ENCODE measurements at regions not wholly inside any gene's neighbourhood (a gene's known extent, or its start where the extent isn't known, plus 50 kb on each side); places are given as distances from the start of the nearest gene placed in this dataset.

DNA sequence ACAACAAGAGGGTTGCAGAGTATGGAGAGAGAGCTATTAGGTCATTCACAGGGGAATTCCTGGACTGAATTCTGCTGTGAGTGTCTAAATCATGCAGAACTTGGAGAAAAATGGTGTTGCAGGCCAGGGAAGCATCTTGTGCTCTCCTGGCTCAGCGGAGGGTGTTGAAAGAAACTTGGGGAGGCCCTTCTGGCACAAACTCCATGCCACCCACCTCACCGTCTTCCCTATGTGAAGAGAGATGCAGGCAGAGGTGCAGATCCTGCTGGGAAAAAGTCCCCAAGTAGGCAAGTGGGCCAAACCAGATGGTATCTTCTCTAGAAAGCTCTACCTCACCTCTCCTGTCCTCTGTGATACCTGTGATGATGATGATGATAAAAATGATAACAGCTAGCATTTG, 604.3 kb upstream of the API5 start:
- intact Hi-C loops (cut with micrococcal nuclease) = no loop called here
- ChIA-PET POLR2A (no interaction called here), CTCF (no interaction called here)
- Mint-ChIP-seq H3K9me3 (peaks cover 4% of the 10 kb centered on the region), H3K4me1 (ENCODE audit: low read depth) (no peaks in the 10 kb centered on the region), H3K27ac (no peak overlapping the region), H3K36me3 (no peaks in the 10 kb centered on the region), H3K4me3 (no peak overlapping the region), H3K27me3 (no peaks in the 10 kb centered on the region)
- DNase-seq = no peak

DNA sequence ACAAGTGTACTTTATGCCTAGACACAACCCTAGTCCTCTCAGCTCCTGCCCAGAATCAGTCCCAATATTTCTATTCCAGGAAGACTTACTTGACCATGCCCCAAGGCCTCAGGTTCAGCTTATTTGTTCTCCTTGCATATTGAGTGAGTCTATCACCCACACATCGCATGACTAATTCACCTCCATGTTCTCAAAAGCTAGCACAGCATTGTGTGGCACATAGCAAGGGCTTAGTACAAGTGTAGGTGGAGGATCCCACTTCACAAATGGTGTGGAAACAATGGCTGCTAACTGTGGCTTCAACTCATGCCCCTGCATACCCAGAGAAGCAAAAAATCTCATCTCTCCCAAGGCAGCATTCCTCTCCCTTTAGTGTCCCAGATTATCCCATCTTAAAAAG, 602.6 kb upstream of the API5 start:
- Mint-ChIP-seq H3K4me1 (ENCODE audit: low read depth) (no peaks in the 10 kb centered on the region), H3K9me3 (peaks cover 9% of the 10 kb centered on the region), H3K27me3 (no peaks in the 10 kb centered on the region), H3K27ac (no peak overlapping the region), H3K36me3 (no peaks in the 10 kb centered on the region), H3K4me3 (no peak overlapping the region)
- POLR2A ChIA-PET = no interaction called here
- DNase-seq = no peak
- intact Hi-C loops (cut with micrococcal nuclease) = no loop called here
- CTCF ChIA-PET = no interaction called here

DNA sequence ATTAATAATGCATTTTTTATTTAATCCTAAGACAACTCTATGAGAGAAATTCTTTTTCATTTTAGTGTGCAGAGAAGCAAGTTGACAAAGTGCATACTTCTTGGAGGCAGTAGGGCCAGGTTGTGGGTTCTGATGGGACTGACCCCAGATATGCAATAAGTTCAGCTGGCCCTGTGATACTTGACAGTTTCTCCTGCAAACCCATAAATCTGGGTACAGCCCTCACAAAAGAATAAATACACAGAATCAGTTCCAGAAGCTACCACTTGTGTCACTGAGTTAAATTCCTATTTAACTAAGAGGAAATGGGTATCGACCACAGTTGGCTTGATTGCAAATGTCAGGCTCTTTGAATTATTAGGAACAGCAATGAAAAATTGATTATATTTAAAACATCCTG, 598.5 kb upstream of the API5 start:
- no peaks in the 10 kb centered on the region for H3K4me1 Mint-ChIP-seq (ENCODE audit: low read depth)
- no peaks in the 10 kb centered on the region for H3K27me3 Mint-ChIP-seq
- intact Hi-C loops (cut with micrococcal nuclease) = no loop called here
- no peak for DNase-seq
- H3K9me3 Mint-ChIP-seq = peaks cover 16% of the 10 kb centered on the region
- H3K27ac Mint-ChIP-seq = no peak overlapping the region
- ChIA-PET POLR2A (no interaction called here), CTCF (interaction anchor here (0.6 kb wide), 1 partner anchor 1004 kb away, joined by 3 read pairs; no protein-coding TSS in a partner anchor)
- H3K4me3 Mint-ChIP-seq = no peak overlapping the region
- H3K36me3 Mint-ChIP-seq = no peaks in the 10 kb centered on the region

DNA sequence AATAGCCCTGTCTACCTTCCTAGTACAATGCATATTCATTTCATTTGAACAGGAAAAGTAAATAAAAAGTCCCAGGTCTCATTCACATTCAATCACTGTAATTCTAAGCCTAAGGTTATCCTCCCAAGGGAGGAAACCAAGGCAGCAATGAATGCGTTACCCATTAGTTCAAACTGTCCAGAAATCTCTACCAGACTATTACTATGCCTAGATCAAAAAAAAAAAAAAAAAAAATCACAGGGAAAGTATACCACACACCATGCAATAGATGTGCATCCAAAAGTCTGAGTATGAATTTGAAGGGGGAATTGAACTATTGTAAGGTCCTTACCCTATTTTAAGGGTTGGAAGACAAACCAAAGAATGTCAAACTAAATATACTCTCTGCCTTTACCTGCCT, 598.0 kb upstream of the API5 start:
- H3K4me3 Mint-ChIP-seq = no peak overlapping the region
- intact Hi-C loops (cut with micrococcal nuclease) = no loop called here
- POLR2A ChIA-PET = no interaction called here

DNA sequence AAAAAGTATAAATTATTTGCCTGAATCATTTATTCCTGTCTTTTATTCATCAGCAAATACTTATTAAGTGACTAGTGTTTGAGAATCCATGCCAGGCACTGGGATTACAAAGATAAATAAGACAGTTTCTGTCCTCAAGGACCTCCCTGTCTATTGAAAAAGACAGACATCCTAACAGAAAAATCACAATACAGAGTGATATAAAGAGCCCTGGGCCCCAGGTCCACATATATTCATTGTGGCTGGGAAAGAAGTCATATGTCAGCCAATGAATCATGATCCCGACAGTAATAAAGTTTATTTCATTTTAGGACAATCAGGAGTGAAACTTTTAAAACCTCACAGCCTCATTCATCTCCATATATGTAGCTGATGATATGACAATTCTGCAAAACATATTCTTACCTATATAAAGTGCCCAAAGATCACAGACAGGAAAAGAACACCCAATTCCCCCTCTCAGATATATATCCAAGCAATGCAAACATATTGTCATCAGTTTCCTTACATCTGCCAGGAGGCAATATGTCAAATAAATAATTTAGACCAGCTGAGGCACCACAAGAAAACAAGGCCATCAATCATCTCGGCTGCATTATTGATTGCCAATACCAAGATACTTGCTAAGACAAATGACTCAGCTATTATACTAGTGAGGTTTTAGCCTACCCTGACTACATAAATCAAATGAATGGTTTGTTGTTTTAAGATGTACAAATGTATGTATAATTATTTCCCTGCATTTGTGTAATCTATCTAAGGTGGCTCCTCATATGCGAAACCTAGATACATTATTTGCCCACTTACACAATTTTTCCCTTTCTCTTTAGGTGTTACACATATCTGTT, 590.9 kb upstream of the API5 start:
- no peaks in the 10 kb centered on the region for H3K36me3 Mint-ChIP-seq
- H3K27me3 Mint-ChIP-seq = no peaks in the 10 kb centered on the region
- POLR2A ChIA-PET = no interaction called here
- no peak overlapping the region for H3K4me3 Mint-ChIP-seq
- no peak overlapping the region for H3K27ac Mint-ChIP-seq
- peaks cover 17% of the 10 kb centered on the region for H3K9me3 Mint-ChIP-seq
- intact Hi-C loops (cut with micrococcal nuclease) = no loop called here
- CTCF ChIA-PET = no interaction called here
- H3K4me1 Mint-ChIP-seq (ENCODE audit: low read depth) = no peaks in the 10 kb centered on the region
- no peak for DNase-seq

More for the DNA sequence above, 598.0 kb upstream of the API5 start:
- no peaks in the 10 kb centered on the region for H3K36me3 Mint-ChIP-seq
- no peak for DNase-seq
- H3K4me1 Mint-ChIP-seq (ENCODE audit: low read depth) = no peaks in the 10 kb centered on the region
- H3K27me3 Mint-ChIP-seq = no peaks in the 10 kb centered on the region
- H3K27ac Mint-ChIP-seq = no peak overlapping the region
- peaks cover 18% of the 10 kb centered on the region for H3K9me3 Mint-ChIP-seq
- CTCF ChIA-PET = no interaction called here

DNA sequence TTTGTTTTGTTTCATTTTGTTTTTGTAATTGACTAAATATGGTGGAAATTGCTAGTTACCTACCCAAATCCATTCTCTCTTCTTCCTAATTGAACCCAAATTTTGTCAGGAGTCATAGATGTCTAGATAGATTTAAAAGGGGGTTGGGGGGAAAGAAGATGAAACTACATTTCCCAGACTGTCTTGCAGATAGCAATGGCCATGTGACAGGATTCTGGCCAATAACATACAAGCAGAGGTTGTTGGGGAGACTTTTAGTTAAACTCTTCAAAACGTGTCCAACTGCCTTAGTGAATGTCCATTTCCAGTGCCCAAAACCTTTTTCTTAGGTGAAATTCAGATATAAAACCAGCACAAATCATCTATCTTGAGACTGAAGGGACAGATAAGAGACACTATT, 583.9 kb upstream of the API5 start:
- Mint-ChIP-seq H3K4me3 (no peak overlapping the region), H3K9me3 (peaks cover 8% of the 10 kb centered on the region), H3K27me3 (no peaks in the 10 kb centered on the region), H3K36me3 (no peaks in the 10 kb centered on the region), H3K27ac (no peak overlapping the region), H3K4me1 (ENCODE audit: low read depth) (no peaks in the 10 kb centered on the region)
- CTCF ChIA-PET = no interaction called here
- DNase-seq = no peak
- POLR2A ChIA-PET = no interaction called here
- intact Hi-C loops (cut with micrococcal nuclease) = no loop called here

DNA sequence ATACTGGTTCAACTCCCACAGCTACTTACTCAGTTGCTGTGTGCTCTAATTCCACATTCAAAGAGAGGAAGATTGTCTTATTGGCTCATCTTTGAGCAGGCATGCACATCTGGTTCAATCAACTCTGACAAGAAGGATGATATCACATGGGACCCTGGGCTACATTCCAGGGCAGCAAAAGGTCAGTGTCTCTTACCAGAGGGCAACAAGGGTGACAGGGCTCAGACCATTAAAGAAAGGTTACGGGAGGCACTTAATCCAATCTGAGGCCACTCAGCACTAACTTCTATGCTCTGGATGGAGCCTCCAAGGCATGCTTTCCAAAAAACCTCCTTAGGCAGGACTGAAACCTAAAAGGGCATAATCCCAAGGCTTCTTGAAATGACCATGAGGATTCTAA, 549.4 kb upstream of the API5 start:
- Mint-ChIP-seq H3K9me3 (peaks cover 2% of the 10 kb centered on the region), H3K4me1 (ENCODE audit: low read depth) (no peaks in the 10 kb centered on the region), H3K36me3 (no peaks in the 10 kb centered on the region), H3K27ac (no peak overlapping the region), H3K4me3 (no peak overlapping the region), H3K27me3 (no peaks in the 10 kb centered on the region)
- no peak for DNase-seq
- ChIA-PET POLR2A (no interaction called here), CTCF (no interaction called here)
- intact Hi-C loops (cut with micrococcal nuclease) = no loop called here

DNA sequence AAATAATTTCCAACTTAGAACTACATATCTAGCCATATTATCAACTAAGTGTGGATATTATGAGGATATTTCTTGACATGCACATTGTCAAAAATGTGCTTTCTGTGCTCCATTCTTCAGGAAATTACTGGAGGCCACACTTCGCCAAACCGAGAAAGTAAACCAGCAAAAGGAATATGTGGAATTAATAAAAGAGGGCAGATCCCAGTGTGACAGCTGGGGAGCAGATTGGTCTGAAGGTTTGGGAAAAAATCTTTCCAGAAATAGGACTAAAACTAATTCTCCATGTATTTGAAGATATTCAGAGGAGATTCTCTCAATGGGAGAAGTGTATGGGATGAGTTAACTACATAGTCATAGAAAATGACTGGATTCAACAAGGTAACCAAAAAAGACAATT, 546.9 kb upstream of the API5 start:
- H3K27me3 Mint-ChIP-seq = no peaks in the 10 kb centered on the region
- H3K4me3 Mint-ChIP-seq = no peak overlapping the region
- peaks cover 2% of the 10 kb centered on the region for H3K9me3 Mint-ChIP-seq
- H3K4me1 Mint-ChIP-seq (ENCODE audit: low read depth) = no peaks in the 10 kb centered on the region
- no peaks in the 10 kb centered on the region for H3K36me3 Mint-ChIP-seq
- no peak overlapping the region for H3K27ac Mint-ChIP-seq
- intact Hi-C loops (cut with micrococcal nuclease) = no loop called here
- no peak for DNase-seq
- POLR2A ChIA-PET = no interaction called here
- CTCF ChIA-PET = no interaction called here

DNA sequence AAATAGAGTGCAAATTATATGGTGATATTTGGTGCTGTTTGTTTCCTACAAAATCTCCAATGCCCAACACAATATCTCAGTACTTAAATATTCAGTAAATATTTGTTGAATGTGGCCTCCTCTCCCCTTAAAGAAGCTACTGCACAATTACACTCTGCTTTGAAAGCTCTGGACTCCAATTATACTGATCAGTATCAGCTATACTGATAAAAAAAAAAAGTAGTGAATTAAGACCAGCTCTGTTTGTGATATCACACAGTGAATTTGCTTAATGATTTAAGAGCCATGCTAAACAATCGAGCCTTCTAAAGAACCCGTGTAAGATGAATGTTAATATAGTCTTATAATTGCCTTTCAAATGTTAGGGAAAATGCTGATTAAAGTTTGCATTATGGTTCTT, 543.2 kb upstream of the API5 start:
- Mint-ChIP-seq H3K9me3 (peaks cover 2% of the 10 kb centered on the region), H3K27ac (no peak overlapping the region), H3K36me3 (no peaks in the 10 kb centered on the region), H3K4me1 (ENCODE audit: low read depth) (no peaks in the 10 kb centered on the region), H3K4me3 (no peak overlapping the region), H3K27me3 (no peaks in the 10 kb centered on the region)
- CTCF ChIA-PET = no interaction called here
- intact Hi-C loops (cut with micrococcal nuclease) = no loop called here
- DNase-seq = no peak
- POLR2A ChIA-PET = no interaction called here

DNA sequence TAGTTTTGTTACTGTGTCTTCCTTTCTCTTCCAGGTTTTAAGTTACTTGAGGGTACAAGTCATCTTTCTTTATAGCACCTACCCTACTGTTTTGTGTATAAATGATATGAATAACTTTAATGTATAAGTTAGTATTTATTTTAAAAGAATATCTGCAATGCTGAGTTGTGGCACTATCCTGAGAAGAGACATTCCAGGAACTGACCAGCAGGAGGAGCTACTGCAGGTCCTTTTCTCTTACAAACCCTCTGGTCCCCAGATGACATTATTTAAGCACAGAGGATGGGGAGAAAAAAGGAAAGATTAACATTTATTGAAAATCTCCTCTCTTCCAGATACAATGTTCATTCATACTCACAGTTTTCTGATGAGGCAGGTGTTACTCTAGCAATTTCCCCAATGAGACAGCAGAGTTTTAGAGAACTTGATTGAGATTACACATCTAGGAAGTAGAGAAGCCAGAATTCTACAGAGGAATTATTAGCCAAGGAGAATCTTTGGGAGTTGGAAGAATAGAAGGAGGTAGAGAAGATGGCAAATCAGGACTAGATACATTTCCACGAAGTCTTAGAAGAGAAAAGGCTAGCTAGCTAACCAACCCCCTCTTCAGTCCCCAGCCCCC, 541.2 kb upstream of the API5 start:
- H3K27ac Mint-ChIP-seq = no peak overlapping the region

DNA sequence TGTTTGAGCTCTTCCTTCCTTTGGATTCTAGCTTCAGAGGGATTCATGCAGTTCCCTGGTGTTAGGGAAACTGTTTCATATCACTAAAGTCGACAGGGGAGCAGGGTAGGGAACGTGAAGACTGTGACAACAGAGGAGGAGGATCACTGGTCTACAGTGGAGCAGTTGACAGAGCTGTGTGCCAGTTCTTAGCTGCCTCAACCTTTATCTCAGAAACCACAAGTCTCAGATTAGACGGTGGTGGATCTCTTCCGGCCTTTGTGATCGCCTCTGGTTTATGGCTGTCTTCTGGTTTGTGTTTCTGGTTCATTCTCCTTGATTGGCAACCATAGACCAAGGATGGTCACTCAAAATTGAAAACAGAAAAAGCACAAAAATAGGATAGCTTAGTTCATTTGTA, 538.9 kb upstream of the API5 start:
- H3K27me3 Mint-ChIP-seq = no peaks in the 10 kb centered on the region
- no peaks in the 10 kb centered on the region for H3K9me3 Mint-ChIP-seq
- H3K27ac Mint-ChIP-seq = no peak overlapping the region
- H3K4me3 Mint-ChIP-seq = no peak overlapping the region
- no peak for DNase-seq
- no peaks in the 10 kb centered on the region for H3K4me1 Mint-ChIP-seq (ENCODE audit: low read depth)
- POLR2A ChIA-PET = no interaction called here
- intact Hi-C loops (cut with micrococcal nuclease) = loop anchor here (2.0 kb wide), 1 partner anchor 510 kb away; no protein-coding TSS in a partner anchor
- CTCF ChIA-PET = no interaction called here
- no peaks in the 10 kb centered on the region for H3K36me3 Mint-ChIP-seq

More for the DNA sequence above, 541.2 kb upstream of the API5 start:
- Mint-ChIP-seq H3K9me3 (no peaks in the 10 kb centered on the region), H3K36me3 (no peaks in the 10 kb centered on the region), H3K4me1 (ENCODE audit: low read depth) (no peaks in the 10 kb centered on the region), H3K27me3 (no peaks in the 10 kb centered on the region), H3K4me3 (no peak overlapping the region)
- ChIA-PET POLR2A (no interaction called here), CTCF (interaction anchor here (0.7 kb wide), 1 partner anchor 513 kb away, joined by 4 read pairs; no protein-coding TSS in a partner anchor)
- intact Hi-C loops (cut with micrococcal nuclease) = no loop called here
- DNase-seq = no peak

DNA sequence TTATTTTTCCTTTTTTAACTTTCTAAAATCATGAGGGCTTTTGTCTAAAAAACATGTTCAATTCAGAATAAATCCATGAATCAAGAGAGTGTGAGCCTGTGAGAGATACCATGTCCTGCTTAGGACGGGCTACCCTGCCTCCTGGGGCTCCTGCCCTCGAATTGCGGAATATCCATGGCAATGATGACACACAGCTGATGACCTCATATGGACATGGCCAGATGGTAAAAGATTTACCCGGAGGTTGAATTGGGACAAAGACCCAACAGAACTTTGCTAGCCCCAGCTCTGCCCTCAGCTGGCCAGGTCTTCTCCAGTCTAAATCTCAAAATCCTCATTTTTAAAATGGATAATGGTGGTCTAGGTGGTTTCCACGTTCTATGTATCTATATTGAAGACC, 538.1 kb upstream of the API5 start:
- no peaks in the 10 kb centered on the region for H3K9me3 Mint-ChIP-seq
- intact Hi-C loops (cut with micrococcal nuclease) = loop anchor here (2.0 kb wide), 1 partner anchor 509 kb away; no protein-coding TSS in a partner anchor
- H3K36me3 Mint-ChIP-seq = no peaks in the 10 kb centered on the region
- no peak overlapping the region for H3K4me3 Mint-ChIP-seq
- no peaks in the 10 kb centered on the region for H3K4me1 Mint-ChIP-seq (ENCODE audit: low read depth)
- DNase-seq = no peak
- H3K27me3 Mint-ChIP-seq = no peaks in the 10 kb centered on the region
- ChIA-PET POLR2A (no interaction called here), CTCF (no interaction called here)
- H3K27ac Mint-ChIP-seq = no peak overlapping the region

DNA sequence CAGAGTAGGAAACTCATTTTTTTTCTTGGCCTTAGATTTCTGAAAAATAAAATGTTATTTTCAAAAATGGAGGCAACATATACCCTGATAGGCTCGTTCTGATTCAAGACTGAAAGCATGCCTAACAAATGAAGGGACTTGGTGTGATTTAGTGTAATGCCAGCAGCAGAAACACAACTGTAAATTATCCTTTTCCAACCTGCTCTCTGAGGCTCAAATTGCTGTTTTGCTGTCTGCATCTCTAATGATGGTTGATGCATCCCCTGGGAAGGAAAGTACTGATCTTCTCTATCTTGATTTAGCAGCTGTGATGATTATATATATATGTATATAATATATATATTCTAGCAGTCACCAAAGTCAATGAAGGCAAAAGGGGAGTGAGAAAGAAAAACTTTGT, 537.2 kb upstream of the API5 start:
- Mint-ChIP-seq H3K9me3 (no peaks in the 10 kb centered on the region), H3K27ac (no peak overlapping the region), H3K4me1 (ENCODE audit: low read depth) (no peaks in the 10 kb centered on the region), H3K4me3 (no peak overlapping the region), H3K27me3 (no peaks in the 10 kb centered on the region), H3K36me3 (no peaks in the 10 kb centered on the region)
- no peak for DNase-seq
- intact Hi-C loops (cut with micrococcal nuclease) = no loop called here
- CTCF ChIA-PET = no interaction called here
- POLR2A ChIA-PET = no interaction called here

Data from activated CD4-positive, alpha-beta memory T cell treated with anti-CD3 and anti-CD28 coated beads for 36 hours (primary cell).